ENCODE measurements at regions not wholly inside any gene's neighbourhood (a gene's known extent, or its start where the extent isn't known, plus 50 kb on each side); places are given as distances from the start of the nearest gene placed in this dataset.
"Not testable (repeated sequence)": the region's sequence is repeated elsewhere in the genome, so short reads cannot be mapped to it uniquely, and the experiment has no call there.

- H3K36me3 ChIP-seq (ENCODE audit: control insufficient read depth in 3 of 3, insufficient read depth in 3 of 3, low read length in 3 of 3) = no peaks in the 10 kb centered on the region
- no peak overlapping the region for H3K9ac ChIP-seq (ENCODE audit: low read depth in 1 of 3, low read length in 3 of 3)
- no peak overlapping the region for H3K4me3 ChIP-seq (ENCODE audit: low read length in 3 of 3)
- H3K27ac ChIP-seq (ENCODE audit: low read depth, low read length) = no peak overlapping the region
- no peaks in the 10 kb centered on the region for H3K9me3 ChIP-seq (ENCODE audit: control insufficient read depth in 3 of 3, low read length in 3 of 3)
- H3K4me1 ChIP-seq (ENCODE audit: control insufficient read depth in 3 of 3, insufficient read depth in 3 of 3, low read length in 3 of 3) = no peaks in the 10 kb centered on the region
- no peaks in the 10 kb centered on the region for H3K27me3 ChIP-seq (ENCODE audit: control insufficient read depth in 3 of 3, insufficient read depth in 3 of 3, low read length in 3 of 3)
Observed at GRCh38 chr7:131664570-131664969, 108.1 kb upstream of the PODXL start.

- not testable (repeated sequence) for H3K36me3 ChIP-seq (ENCODE audit: control insufficient read depth in 3 of 3, insufficient read depth in 3 of 3, low read length in 3 of 3); H3K4me1 ChIP-seq (ENCODE audit: control insufficient read depth in 3 of 3, insufficient read depth in 3 of 3, low read length in 3 of 3); H3K9ac ChIP-seq (ENCODE audit: low read depth in 1 of 3, low read length in 3 of 3); H3K4me3 ChIP-seq (ENCODE audit: low read length in 3 of 3); H3K27ac ChIP-seq (ENCODE audit: low read depth, low read length); H3K27me3 ChIP-seq (ENCODE audit: control insufficient read depth in 3 of 3, insufficient read depth in 3 of 3, low read length in 3 of 3); H3K9me3 ChIP-seq (ENCODE audit: control insufficient read depth in 3 of 3, low read length in 3 of 3)
Observed at GRCh38 chr7:131662301-131662873, 106.0 kb upstream of the PODXL start.

- Histone ChIP-seq H3K4me3 (ENCODE audit: low read length in 3 of 3) (no peak overlapping the region), H3K27ac (ENCODE audit: low read depth, low read length) (peak overlapping the region; percentile 56), H3K9ac (ENCODE audit: low read depth in 1 of 3, low read length in 3 of 3) (peak overlapping the region in 1 of 3 donors; percentile 12), H3K27me3 (ENCODE audit: control insufficient read depth in 3 of 3, insufficient read depth in 3 of 3, low read length in 3 of 3) (peaks cover 0 to 3% (median 0%) of the 10 kb centered on the region in 3 donors), H3K9me3 (ENCODE audit: control insufficient read depth in 3 of 3, low read length in 3 of 3) (no peaks in the 10 kb centered on the region), H3K36me3 (ENCODE audit: control insufficient read depth in 3 of 3, insufficient read depth in 3 of 3, low read length in 3 of 3) (no peaks in the 10 kb centered on the region), H3K4me1 (ENCODE audit: control insufficient read depth in 3 of 3, insufficient read depth in 3 of 3, low read length in 3 of 3) (peaks cover 0 to 7% (median 0%) of the 10 kb centered on the region in 3 donors)
Observed at GRCh38 chr7:131657881-131658280, 101.5 kb upstream of the PODXL start.

GRCh38 chr7:131656980-131657723, 100.7 kb upstream of the PODXL start:
- Histone ChIP-seq H3K27ac (ENCODE audit: low read depth, low read length) (peak overlapping the region; percentile 56), H3K27me3 (ENCODE audit: control insufficient read depth in 3 of 3, insufficient read depth in 3 of 3, low read length in 3 of 3) (peaks cover 0 to 3% (median 0%) of the 10 kb centered on the region in 3 donors), H3K36me3 (ENCODE audit: control insufficient read depth in 3 of 3, insufficient read depth in 3 of 3, low read length in 3 of 3) (no peaks in the 10 kb centered on the region), H3K4me1 (ENCODE audit: control insufficient read depth in 3 of 3, insufficient read depth in 3 of 3, low read length in 3 of 3) (peaks cover 0 to 7% (median 0%) of the 10 kb centered on the region in 3 donors), H3K9ac (ENCODE audit: low read depth in 1 of 3, low read length in 3 of 3) (no peak overlapping the region), H3K9me3 (ENCODE audit: control insufficient read depth in 3 of 3, low read length in 3 of 3) (no peaks in the 10 kb centered on the region), H3K4me3 (ENCODE audit: low read length in 3 of 3) (no peak overlapping the region)

- no peak overlapping the region for H3K27ac ChIP-seq (ENCODE audit: low read depth, low read length)
- H3K4me1 ChIP-seq (ENCODE audit: control insufficient read depth in 3 of 3, insufficient read depth in 3 of 3, low read length in 3 of 3) = peaks cover 0 to 7% (median 0%) of the 10 kb centered on the region in 3 donors
- H3K4me3 ChIP-seq (ENCODE audit: low read length in 3 of 3) = no peak overlapping the region
- no peaks in the 10 kb centered on the region for H3K36me3 ChIP-seq (ENCODE audit: control insufficient read depth in 3 of 3, insufficient read depth in 3 of 3, low read length in 3 of 3)
- no peak overlapping the region for H3K9ac ChIP-seq (ENCODE audit: low read depth in 1 of 3, low read length in 3 of 3)
- H3K9me3 ChIP-seq (ENCODE audit: control insufficient read depth in 3 of 3, low read length in 3 of 3) = no peaks in the 10 kb centered on the region
- peaks cover 0 to 3% (median 0%) of the 10 kb centered on the region in 3 donors for H3K27me3 ChIP-seq (ENCODE audit: control insufficient read depth in 3 of 3, insufficient read depth in 3 of 3, low read length in 3 of 3)
Observed at GRCh38 chr7:131655866-131656265, 99.4 kb upstream of the PODXL start.

GRCh38 chr7:131655447-131655846, 99.0 kb upstream of the PODXL start:
- no peak overlapping the region for H3K4me3 ChIP-seq (ENCODE audit: low read length in 3 of 3)
- no peak overlapping the region for H3K9ac ChIP-seq (ENCODE audit: low read depth in 1 of 3, low read length in 3 of 3)
- H3K36me3 ChIP-seq (ENCODE audit: control insufficient read depth in 3 of 3, insufficient read depth in 3 of 3, low read length in 3 of 3) = no peaks in the 10 kb centered on the region
- H3K27me3 ChIP-seq (ENCODE audit: control insufficient read depth in 3 of 3, insufficient read depth in 3 of 3, low read length in 3 of 3) = peaks cover 0 to 3% (median 0%) of the 10 kb centered on the region in 3 donors
- peaks cover 0 to 7% (median 0%) of the 10 kb centered on the region in 3 donors for H3K4me1 ChIP-seq (ENCODE audit: control insufficient read depth in 3 of 3, insufficient read depth in 3 of 3, low read length in 3 of 3)
- no peaks in the 10 kb centered on the region for H3K9me3 ChIP-seq (ENCODE audit: control insufficient read depth in 3 of 3, low read length in 3 of 3)
- no peak overlapping the region for H3K27ac ChIP-seq (ENCODE audit: low read depth, low read length)

GRCh38 chr7:131654668-131655326, 98.4 kb upstream of the PODXL start:
- no peak overlapping the region for H3K9ac ChIP-seq (ENCODE audit: low read depth in 1 of 3, low read length in 3 of 3)
- no peaks in the 10 kb centered on the region for H3K36me3 ChIP-seq (ENCODE audit: control insufficient read depth in 3 of 3, insufficient read depth in 3 of 3, low read length in 3 of 3)
- H3K4me3 ChIP-seq (ENCODE audit: low read length in 3 of 3) = no peak overlapping the region
- H3K27ac ChIP-seq (ENCODE audit: low read depth, low read length) = no peak overlapping the region
- H3K4me1 ChIP-seq (ENCODE audit: control insufficient read depth in 3 of 3, insufficient read depth in 3 of 3, low read length in 3 of 3) = peaks cover 0 to 7% (median 0%) of the 10 kb centered on the region in 3 donors
- peaks cover 0 to 3% (median 0%) of the 10 kb centered on the region in 3 donors for H3K27me3 ChIP-seq (ENCODE audit: control insufficient read depth in 3 of 3, insufficient read depth in 3 of 3, low read length in 3 of 3)
- H3K9me3 ChIP-seq (ENCODE audit: control insufficient read depth in 3 of 3, low read length in 3 of 3) = no peaks in the 10 kb centered on the region

GRCh38 chr7:131654249-131654558, 97.8 kb upstream of the PODXL start:
- Histone ChIP-seq H3K4me1 (ENCODE audit: control insufficient read depth in 3 of 3, insufficient read depth in 3 of 3, low read length in 3 of 3) (peaks cover 4 to 10% (median 4%) of the 10 kb centered on the region in 3 donors), H3K9ac (ENCODE audit: low read depth in 1 of 3, low read length in 3 of 3) (no peak overlapping the region), H3K36me3 (ENCODE audit: control insufficient read depth in 3 of 3, insufficient read depth in 3 of 3, low read length in 3 of 3) (no peaks in the 10 kb centered on the region), H3K9me3 (ENCODE audit: control insufficient read depth in 3 of 3, low read length in 3 of 3) (no peaks in the 10 kb centered on the region), H3K27me3 (ENCODE audit: control insufficient read depth in 3 of 3, insufficient read depth in 3 of 3, low read length in 3 of 3) (peaks cover 0 to 3% (median 0%) of the 10 kb centered on the region in 3 donors), H3K4me3 (ENCODE audit: low read length in 3 of 3) (no peak overlapping the region), H3K27ac (ENCODE audit: low read depth, low read length) (no peak overlapping the region)

GRCh38 chr7:131653418-131654248, 97.2 kb upstream of the PODXL start:
- no peaks in the 10 kb centered on the region for H3K36me3 ChIP-seq (ENCODE audit: control insufficient read depth in 3 of 3, insufficient read depth in 3 of 3, low read length in 3 of 3)
- peaks cover 5 to 12% (median 7%) of the 10 kb centered on the region in 3 donors for H3K4me1 ChIP-seq (ENCODE audit: control insufficient read depth in 3 of 3, insufficient read depth in 3 of 3, low read length in 3 of 3)
- peaks cover 0 to 3% (median 0%) of the 10 kb centered on the region in 3 donors for H3K27me3 ChIP-seq (ENCODE audit: control insufficient read depth in 3 of 3, insufficient read depth in 3 of 3, low read length in 3 of 3)
- H3K4me3 ChIP-seq (ENCODE audit: low read length in 3 of 3) = no peak overlapping the region
- no peaks in the 10 kb centered on the region for H3K9me3 ChIP-seq (ENCODE audit: control insufficient read depth in 3 of 3, low read length in 3 of 3)
- H3K27ac ChIP-seq (ENCODE audit: low read depth, low read length) = no peak overlapping the region
- no peak overlapping the region for H3K9ac ChIP-seq (ENCODE audit: low read depth in 1 of 3, low read length in 3 of 3)

All from skeletal muscle tissue (tissue), 3 donors.